H9 (cell line): ENCODE measurements at regions not wholly inside any gene's neighbourhood (a gene's known extent, or its start where the extent isn't known, plus 50 kb on each side); places are given as distances from the start of the nearest gene placed in this dataset.

Source experiments
- DNase-seq: peaks from one replicate; pipeline ENCODE4 v3.0.0-alpha.2; 2017
- H2AFZ ChIP-seq: one replicate; pipeline ENCODE4 v1.6.1; 2013; ENCODE audit warnings: mild to moderate bottlenecking, low read length, control low read depth, moderate library complexity
- H2AK5ac ChIP-seq: 2 replicates; pipeline ENCODE4 v1.6.1; 2013; ENCODE audit warnings: low read length, control low read depth, mixed read lengths; ENCODE audit not compliant: insufficient read length
- H2BK120ac ChIP-seq: one replicate; pipeline ENCODE4 v1.6.1; 2013; ENCODE audit warnings: low read depth, mild to moderate bottlenecking, low read length, control low read depth, inconsistent platforms; ENCODE audit not compliant: poor library complexity, severe bottlenecking
- H2BK12ac ChIP-seq: 2 replicates; pipeline ENCODE4 v1.6.1; 2013; ENCODE audit warnings: low read length, control low read depth, mixed read lengths, low read depth; ENCODE audit not compliant: insufficient read length
- H2BK15ac ChIP-seq: 2 replicates; pipeline ENCODE4 v1.6.1; 2013; ENCODE audit warnings: low read depth, low read length, control low read depth
- H2BK20ac ChIP-seq: one replicate; pipeline ENCODE4 v1.6.1; 2013; ENCODE audit warnings: low read depth, mild to moderate bottlenecking, low read length, control low read depth, inconsistent platforms; ENCODE audit not compliant: poor library complexity, severe bottlenecking
- H2BK5ac ChIP-seq: 2 replicates; pipeline ENCODE4 v1.6.1; 2013; ENCODE audit warnings: low read length, control low read depth, mixed read lengths; ENCODE audit not compliant: insufficient read length
- H3K14ac ChIP-seq: 2 replicates; pipeline ENCODE4 v1.6.1; 2013; ENCODE audit warnings: low read length, control low read depth; ENCODE audit not compliant: insufficient read depth
- H3K18ac ChIP-seq: 2 replicates; pipeline ENCODE4 v1.6.1; 2013; ENCODE audit warnings: low read depth, mild to moderate bottlenecking, mixed read lengths, low read length, control low read depth; ENCODE audit not compliant: insufficient read length
- H3K23ac ChIP-seq: 2 replicates; pipeline ENCODE4 v1.6.1; 2013; ENCODE audit warnings: low read length, control low read depth, mixed read lengths, low read depth; ENCODE audit not compliant: insufficient read length
- H3K23me2 ChIP-seq: 2 replicates; pipeline ENCODE4 v1.6.1; 2013; ENCODE audit warnings: low read depth, mild to moderate bottlenecking, mixed read lengths, low read length, control low read depth; ENCODE audit not compliant: insufficient read length, poor library complexity, severe bottlenecking
- H3K27ac ChIP-seq: 2 replicates; pipeline ENCODE4 v1.5.1; 2013; ENCODE audit warnings: low read length, control low read depth, mixed read lengths, low read depth; ENCODE audit not compliant: insufficient read length
- H3K27me3 ChIP-seq: 2 replicates; pipeline ENCODE4 v1.6.1; 2013; ENCODE audit warnings: low read length, control low read depth, inconsistent platforms; ENCODE audit not compliant: insufficient read depth
- H3K4ac ChIP-seq: 2 replicates; pipeline ENCODE4 v1.6.1; 2013; ENCODE audit warnings: low read depth, mild to moderate bottlenecking, control low read depth, inconsistent platforms, low read length, moderate library complexity
- H3K4me1 ChIP-seq: 2 replicates; pipeline ENCODE4 v1.6.1; 2013; ENCODE audit warnings: low read length, control low read depth, inconsistent platforms; ENCODE audit not compliant: insufficient read depth
- H3K4me2 ChIP-seq: 2 replicates; pipeline ENCODE4 v1.6.1; 2013; ENCODE audit warnings: low read length, control low read depth, mixed read lengths; ENCODE audit not compliant: insufficient read length, insufficient read depth
- H3K56ac ChIP-seq: 2 replicates; pipeline ENCODE4 v1.6.1; 2013; ENCODE audit warnings: low read depth, mild to moderate bottlenecking, mixed read lengths, low read length, control low read depth; ENCODE audit not compliant: insufficient read length
- H3K79me1 ChIP-seq: 2 replicates; pipeline ENCODE4 v1.6.1; 2013; ENCODE audit warnings: low read depth, mild to moderate bottlenecking, moderate library complexity, low read length, control low read depth, inconsistent platforms; ENCODE audit not compliant: insufficient read depth, poor library complexity, severe bottlenecking
- H3K79me2 ChIP-seq: 2 replicates; pipeline ENCODE4 v1.6.1; 2013; ENCODE audit warnings: low read length, control low read depth, inconsistent platforms; ENCODE audit not compliant: insufficient read depth
- H3K9ac ChIP-seq: 2 replicates; pipeline ENCODE4 v1.6.1; 2013; ENCODE audit warnings: low read length, control low read depth, mixed read lengths; ENCODE audit not compliant: insufficient read length; ENCODE audit errors: extremely low read depth
- H3K9me3 ChIP-seq: one replicate; pipeline ENCODE4 v1.6.1; 2013; ENCODE audit warnings: low read depth, low read length, inconsistent platforms; ENCODE audit not compliant: control insufficient read depth
- H3T11ph ChIP-seq: one replicate; pipeline ENCODE4 v1.6.1; 2013; ENCODE audit warnings: mild to moderate bottlenecking, low read length, control low read depth, inconsistent platforms
- H4K20me1 ChIP-seq: one replicate; pipeline ENCODE4 v1.6.1; 2013; ENCODE audit not compliant: control insufficient read depth, insufficient read length, insufficient read depth
- H4K5ac ChIP-seq: 2 replicates; pipeline ENCODE4 v1.6.1; 2013; ENCODE audit warnings: low read depth, mild to moderate bottlenecking, mixed read lengths, low read length, control low read depth; ENCODE audit not compliant: insufficient read length
- H4K8ac ChIP-seq: replicated peaks from 2 replicates; pipeline ENCODE4 v1.6.1; 2013; ENCODE audit warnings: low read length, control low read depth, mixed read lengths, low read depth; ENCODE audit not compliant: insufficient read length
- H4K91ac ChIP-seq: 2 replicates; pipeline ENCODE4 v1.6.1; 2013; ENCODE audit warnings: low read depth, mild to moderate bottlenecking, moderate library complexity, mixed read lengths, low read length, control low read depth; ENCODE audit not compliant: insufficient read length
- H3K27ac Mint-ChIP-seq, 3 experiments: 2 replicates in 2 of 3; 3 replicates in 1 of 3; pipeline ENCODE4 v1.8.0; 2020 to 2021; ENCODE audit warnings: mixed read lengths in 3 of 3, mild to moderate bottlenecking in 1 of 3, moderate library complexity in 1 of 3
- H3K27me3 Mint-ChIP-seq: 2 replicates; pipeline ENCODE4 v1.8.0; 2021; ENCODE audit warnings: low read depth, mild to moderate bottlenecking, moderate library complexity, mixed read lengths
- H3K36me3 Mint-ChIP-seq, 3 experiments: 2 replicates in 2 of 3; 3 replicates in 1 of 3; pipeline ENCODE4 v1.8.0; 2020 to 2021; ENCODE audit warnings: low read depth in 3 of 3, mixed read lengths in 3 of 3; ENCODE audit not compliant: insufficient read depth in 1 of 3
- H3K4me1 Mint-ChIP-seq, 2 experiments: 2 replicates each; pipeline ENCODE4 v1.8.0; 2020; ENCODE audit warnings: mixed read lengths in 2 of 2
- H3K4me3 Mint-ChIP-seq, 2 experiments: 2 replicates in 1 of 2; 3 replicates in 1 of 2; pipeline ENCODE4 v1.8.0; 2020 to 2021; ENCODE audit warnings: mild to moderate bottlenecking in 2 of 2, mixed read lengths in 2 of 2, moderate library complexity in 1 of 2
- H3K9me3 Mint-ChIP-seq, 2 experiments: 2 replicates in 1 of 2; 3 replicates in 1 of 2; pipeline ENCODE4 v1.8.0; 2020; ENCODE audit warnings: mild to moderate bottlenecking in 2 of 2, mixed read lengths in 2 of 2, moderate library complexity in 1 of 2
- WGBS: extraction: QIAGEN DNeasy Blood & Tissue Kit; methylation state at CpG from one replicate; pipeline ENCODE4 v1.1.7; 2013; ENCODE audit warnings: missing lambda C conversion rate, low lambda C conversion rate, mixed read lengths; ENCODE audit not compliant: insufficient read length; ENCODE audit errors: extremely low coverage; 5-methylcytosine and 5-hydroxymethylcytosine counted together
- TF ChIP-seq, protein P1 (sequence below): fragments of 200-600 bp; sonication (generic); conservative IDR thresholded peaks from 3 replicates; pipeline ENCODE4 v1.8.0; 2021; ENCODE audit warnings: antibody characterized with exemption, mild to moderate bottlenecking

GRCh38 chrX:51437521-51437920 lies 58.9 kb downstream of the NUDT11 start:
- H3K9me3 Mint-ChIP-seq, result peaks cover 61 to 65% of the 10 kb centered on the region in 2 experiments
- H4K5ac ChIP-seq, result no peak overlapping the region
- no peak overlapping the region for H3K23ac ChIP-seq
- no peak overlapping the region for H2BK12ac ChIP-seq
- no peak overlapping the region for H3K4me3 Mint-ChIP-seq
- H3K4me2 ChIP-seq, result no peak overlapping the region
- H4K8ac ChIP-seq, result no peak overlapping the region
- no peak overlapping the region for H3T11ph ChIP-seq
- no peak overlapping the region for H3K18ac ChIP-seq
- no peaks in the 10 kb centered on the region for H4K20me1 ChIP-seq
- no peak overlapping the region for H3K4ac ChIP-seq
- WGBS, result no CpG with 5 or more reads among the region's 1 CpG
- DNase-seq, result no peak
- H2BK120ac ChIP-seq, result no peak overlapping the region
- no peaks in the 10 kb centered on the region for H3K79me1 ChIP-seq
- no peak overlapping the region for H3K9ac ChIP-seq
- H2AK5ac ChIP-seq, result no peak overlapping the region
- H3K27me3 ChIP-seq, result no peaks in the 10 kb centered on the region
- no peak overlapping the region for H3K27ac ChIP-seq
- H3K4me1 ChIP-seq, result no peaks in the 10 kb centered on the region
- H2BK5ac ChIP-seq, result no peak overlapping the region
- no peak overlapping the region for H2BK15ac ChIP-seq
- no peak overlapping the region for H4K91ac ChIP-seq
- no peak overlapping the region for H2BK20ac ChIP-seq
- peaks cover 12 to 21% of the 10 kb centered on the region in 2 experiments for H3K4me1 Mint-ChIP-seq
- H3K9me3 ChIP-seq, result peaks cover 13% of the 10 kb centered on the region
- H3K36me3 Mint-ChIP-seq, result peaks cover 8 to 12% (median 10%) of the 10 kb centered on the region in 3 experiments
- H3K79me2 ChIP-seq, result no peaks in the 10 kb centered on the region
- H3K14ac ChIP-seq, result no peak overlapping the region
- H3K56ac ChIP-seq, result no peak overlapping the region
- H3K27ac Mint-ChIP-seq, result no peak overlapping the region
- H3K27me3 Mint-ChIP-seq, result no peaks in the 10 kb centered on the region
- TF ChIP-seq, protein P1, sequence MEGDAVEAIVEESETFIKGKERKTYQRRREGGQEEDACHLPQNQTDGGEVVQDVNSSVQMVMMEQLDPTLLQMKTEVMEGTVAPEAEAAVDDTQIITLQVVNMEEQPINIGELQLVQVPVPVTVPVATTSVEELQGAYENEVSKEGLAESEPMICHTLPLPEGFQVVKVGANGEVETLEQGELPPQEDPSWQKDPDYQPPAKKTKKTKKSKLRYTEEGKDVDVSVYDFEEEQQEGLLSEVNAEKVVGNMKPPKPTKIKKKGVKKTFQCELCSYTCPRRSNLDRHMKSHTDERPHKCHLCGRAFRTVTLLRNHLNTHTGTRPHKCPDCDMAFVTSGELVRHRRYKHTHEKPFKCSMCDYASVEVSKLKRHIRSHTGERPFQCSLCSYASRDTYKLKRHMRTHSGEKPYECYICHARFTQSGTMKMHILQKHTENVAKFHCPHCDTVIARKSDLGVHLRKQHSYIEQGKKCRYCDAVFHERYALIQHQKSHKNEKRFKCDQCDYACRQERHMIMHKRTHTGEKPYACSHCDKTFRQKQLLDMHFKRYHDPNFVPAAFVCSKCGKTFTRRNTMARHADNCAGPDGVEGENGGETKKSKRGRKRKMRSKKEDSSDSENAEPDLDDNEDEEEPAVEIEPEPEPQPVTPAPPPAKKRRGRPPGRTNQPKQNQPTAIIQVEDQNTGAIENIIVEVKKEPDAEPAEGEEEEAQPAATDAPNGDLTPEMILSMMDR, result no peak
- no peaks in the 10 kb centered on the region for H3K23me2 ChIP-seq
- no peak overlapping the region for H2AFZ ChIP-seq
